ENCODE measurements at regions not wholly inside any gene's neighbourhood (a gene's known extent, or its start where the extent isn't known, plus 50 kb on each side); places are given as distances from the start of the nearest gene placed in this dataset.

DNA sequence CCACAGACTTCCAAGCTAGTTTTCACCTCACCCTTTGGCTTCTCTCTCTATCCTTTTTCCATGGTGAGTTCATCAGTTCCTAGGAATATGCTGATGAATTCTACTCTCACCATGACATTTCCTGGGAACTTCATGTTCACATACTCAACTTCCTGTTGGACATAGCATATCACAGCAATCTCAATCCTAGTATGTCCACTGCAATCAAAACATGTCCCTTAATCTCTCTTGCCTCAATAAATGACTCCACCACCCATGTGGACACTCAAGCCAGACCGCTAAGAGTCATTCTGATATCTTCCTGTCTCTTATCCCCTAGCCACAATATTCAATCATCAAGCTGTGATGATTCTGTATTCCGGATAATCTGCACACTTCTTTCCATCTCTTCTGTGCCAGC is 66.7 kb upstream of the MME start:
- H3K9me3 ChIP-seq: no peaks in the 10 kb centered on the region
- no peaks in the 10 kb centered on the region for H3K36me3 ChIP-seq
- no peak for ATAC-seq
- 39 to 80% (median 60%) methylated on average over 2 of the region's 2 CpGs for WGBS, 4 donors
- TF ChIP-seq POLR2A (IDR thresholded peaks at IDR 0.05): no peak
- TF ChIP-seq, protein P1, sequence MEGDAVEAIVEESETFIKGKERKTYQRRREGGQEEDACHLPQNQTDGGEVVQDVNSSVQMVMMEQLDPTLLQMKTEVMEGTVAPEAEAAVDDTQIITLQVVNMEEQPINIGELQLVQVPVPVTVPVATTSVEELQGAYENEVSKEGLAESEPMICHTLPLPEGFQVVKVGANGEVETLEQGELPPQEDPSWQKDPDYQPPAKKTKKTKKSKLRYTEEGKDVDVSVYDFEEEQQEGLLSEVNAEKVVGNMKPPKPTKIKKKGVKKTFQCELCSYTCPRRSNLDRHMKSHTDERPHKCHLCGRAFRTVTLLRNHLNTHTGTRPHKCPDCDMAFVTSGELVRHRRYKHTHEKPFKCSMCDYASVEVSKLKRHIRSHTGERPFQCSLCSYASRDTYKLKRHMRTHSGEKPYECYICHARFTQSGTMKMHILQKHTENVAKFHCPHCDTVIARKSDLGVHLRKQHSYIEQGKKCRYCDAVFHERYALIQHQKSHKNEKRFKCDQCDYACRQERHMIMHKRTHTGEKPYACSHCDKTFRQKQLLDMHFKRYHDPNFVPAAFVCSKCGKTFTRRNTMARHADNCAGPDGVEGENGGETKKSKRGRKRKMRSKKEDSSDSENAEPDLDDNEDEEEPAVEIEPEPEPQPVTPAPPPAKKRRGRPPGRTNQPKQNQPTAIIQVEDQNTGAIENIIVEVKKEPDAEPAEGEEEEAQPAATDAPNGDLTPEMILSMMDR (IDR thresholded peaks at IDR 0.05): no peak
- no peak overlapping the region for H3K27ac ChIP-seq
- H3K4me1 ChIP-seq: no peaks in the 10 kb centered on the region
- intact Hi-C loops (cut with DNase I): no loop called here
- H3K4me3 ChIP-seq: no peak overlapping the region
- no peaks in the 10 kb centered on the region for H3K27me3 ChIP-seq
- DNase-seq: no peak

DNA sequence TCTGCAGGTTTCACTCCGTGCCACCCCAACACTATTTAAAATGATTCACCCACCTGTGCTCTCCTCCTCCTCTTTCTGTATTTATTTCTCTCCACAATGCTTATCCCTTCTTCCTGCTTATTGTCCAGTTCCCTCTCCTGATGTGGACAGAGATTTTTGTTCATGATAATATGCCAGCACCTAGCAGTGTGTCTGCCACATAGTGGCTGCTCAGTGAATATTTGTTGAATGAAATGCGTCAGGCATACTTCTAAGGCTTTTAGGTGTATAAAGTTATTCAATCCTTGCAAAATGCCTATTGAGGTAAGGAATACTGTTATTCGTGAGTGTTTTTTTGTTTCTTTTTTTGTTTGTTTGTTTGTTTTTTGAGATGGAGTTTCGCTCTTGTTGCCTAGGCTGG is 67.5 kb upstream of the MME start:
- DNase-seq (no peak), ATAC-seq (no peak)
- no peak overlapping the region for H3K4me3 ChIP-seq
- H3K27me3 ChIP-seq: no peaks in the 10 kb centered on the region
- TF ChIP-seq POLR2A (IDR thresholded peaks at IDR 0.05): no peak
- TF ChIP-seq, protein P1 (IDR thresholded peaks at IDR 0.05): no peak
- intact Hi-C loops (cut with DNase I): no loop called here
- H3K27ac ChIP-seq: no peak overlapping the region
- no peaks in the 10 kb centered on the region for H3K36me3 ChIP-seq
- H3K9me3 ChIP-seq: no peaks in the 10 kb centered on the region
- H3K4me1 ChIP-seq: no peaks in the 10 kb centered on the region
- 80 to 92% (median 88%) methylated on average over 4 of the region's 4 CpGs for WGBS, 4 donors

DNA sequence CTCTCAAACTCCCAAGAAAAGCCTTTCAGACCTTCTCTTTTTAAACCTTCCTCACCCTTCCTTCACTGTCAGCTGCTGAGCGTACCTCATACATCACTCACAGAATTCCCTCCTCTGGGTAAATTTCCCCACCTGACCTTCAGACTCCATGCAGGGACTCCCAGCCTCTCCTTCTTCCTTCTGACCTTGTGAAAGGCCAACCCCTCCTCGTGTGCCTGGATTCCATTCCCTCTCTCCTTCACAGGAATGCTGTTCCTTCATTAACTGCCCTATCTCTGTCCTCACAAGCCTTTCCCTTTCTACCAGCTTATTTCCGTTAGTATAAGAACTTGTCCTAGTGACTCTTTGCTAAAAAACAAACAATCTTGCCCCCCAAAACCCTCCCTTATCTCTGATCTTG is 69.7 kb upstream of the MME start:
- H3K36me3 ChIP-seq: no peaks in the 10 kb centered on the region
- DNase-seq: no peak
- intact Hi-C loops (cut with DNase I): no loop called here
- no peak for ATAC-seq
- H3K27me3 ChIP-seq: no peaks in the 10 kb centered on the region
- H3K4me3 ChIP-seq: no peak overlapping the region
- no peaks in the 10 kb centered on the region for H3K4me1 ChIP-seq
- no peaks in the 10 kb centered on the region for H3K9me3 ChIP-seq
- whole genome bisulfite sequencing, 4 donors: 50 to 58% (median 51%) methylated on average over 3 of the region's 3 CpGs
- no peak overlapping the region for H3K27ac ChIP-seq
- no peak for TF ChIP-seq POLR2A (IDR thresholded peaks at IDR 0.05)
- TF ChIP-seq, protein P1 (IDR thresholded peaks at IDR 0.05): no peak

DNA sequence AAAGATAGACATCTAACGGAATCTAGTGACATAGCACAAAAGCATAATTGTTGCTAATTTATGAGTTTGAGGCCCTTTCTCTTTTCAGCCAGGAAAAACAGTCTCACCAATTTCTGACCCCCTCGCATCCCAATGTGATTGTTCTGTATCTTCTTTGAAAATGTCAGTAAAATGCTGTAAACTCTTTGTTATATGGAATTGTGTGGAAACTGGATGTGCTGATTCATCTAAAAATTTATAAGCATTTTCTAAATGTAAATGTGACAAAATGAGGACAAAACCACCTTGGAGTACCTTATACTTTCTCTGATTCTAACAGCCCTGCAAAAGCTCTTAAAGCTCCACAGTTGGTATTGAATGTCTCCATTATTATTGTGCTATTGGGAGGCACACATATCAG is 70.9 kb upstream of the MME start:
- no peak for TF ChIP-seq POLR2A (IDR thresholded peaks at IDR 0.05)
- TF ChIP-seq, protein P1 (IDR thresholded peaks at IDR 0.05): no peak
- no peak for DNase-seq
- no peaks in the 10 kb centered on the region for H3K4me1 ChIP-seq
- no peak overlapping the region for H3K4me3 ChIP-seq
- H3K9me3 ChIP-seq: peaks cover 0 to 3% (median 0%) of the 10 kb centered on the region in 12 donors
- H3K36me3 ChIP-seq: no peaks in the 10 kb centered on the region
- H3K27ac ChIP-seq: no peak overlapping the region
- no peaks in the 10 kb centered on the region for H3K27me3 ChIP-seq
- ATAC-seq: no peak
- intact Hi-C loops (cut with DNase I): no loop called here
- 83 to 94% (median 92%) methylated on average over 2 of the region's 2 CpGs for WGBS, 4 donors
